ENCODE measurements at regions not wholly inside any gene's neighbourhood (a gene's known extent, or its start where the extent isn't known, plus 50 kb on each side); places are given as distances from the start of the nearest gene placed in this dataset.

DNA sequence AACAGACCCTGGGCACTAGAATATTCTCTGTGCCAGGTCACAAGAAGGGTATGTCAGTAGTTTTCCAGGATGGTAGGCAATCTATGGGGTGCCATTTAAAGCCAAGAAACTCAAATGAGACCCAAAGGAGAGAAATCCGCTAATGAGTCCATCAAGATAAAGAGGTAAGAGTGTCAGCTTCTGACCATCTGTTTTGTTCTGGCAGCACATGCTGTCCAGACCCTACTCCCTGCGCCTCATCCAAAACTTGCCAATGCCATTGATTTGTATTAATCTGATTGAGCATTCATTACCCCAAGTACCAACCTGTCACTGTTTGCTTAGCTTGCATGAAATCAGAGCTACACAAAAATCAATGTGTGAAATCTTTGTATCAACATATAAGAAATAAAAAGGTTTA is 229.0 kb downstream of the BLID start:
- Histone ChIP-seq H3K4me3 (ENCODE audit: insufficient read depth, low read length, poor library complexity, severe bottlenecking) (no peak overlapping the region), H3K9me2 (replicated peaks; ENCODE audit: insufficient read depth, low read length) (no peaks in the 10 kb centered on the region), H3K79me2 (ENCODE audit: insufficient read depth, low read length) (no peaks in the 10 kb centered on the region), H3K27me3 (ENCODE audit: low read length) (no peaks in the 10 kb centered on the region), H3K9ac (ENCODE audit: low read length) (no peak overlapping the region), H3K9me3 (ENCODE audit: insufficient read depth, low read length) (no peaks in the 10 kb centered on the region), H2AFZ (ENCODE audit: low read depth, low read length, severe bottlenecking) (no peak overlapping the region), H3K36me3 (ENCODE audit: low read length) (no peaks in the 10 kb centered on the region), H3K27ac (ENCODE audit: low read depth, low read length) (no peak overlapping the region), H4K20me1 (ENCODE audit: low read depth, low read length) (no peaks in the 10 kb centered on the region), H3F3A (ENCODE audit: insufficient read depth) (no peaks in the 10 kb centered on the region), H3K4me2 (ENCODE audit: low read depth, low read length, poor library complexity, severe bottlenecking) (no peak overlapping the region)
- TF ChIP-seq CTCF (IDR thresholded peaks at IDR 0.05; ENCODE audit: insufficient read depth, low read length, poor library complexity, severe bottlenecking) (no peak), EZH2phosphoT487 (conservative IDR thresholded peaks at IDR 0.05; ENCODE audit: low read length) (no peak)

DNA sequence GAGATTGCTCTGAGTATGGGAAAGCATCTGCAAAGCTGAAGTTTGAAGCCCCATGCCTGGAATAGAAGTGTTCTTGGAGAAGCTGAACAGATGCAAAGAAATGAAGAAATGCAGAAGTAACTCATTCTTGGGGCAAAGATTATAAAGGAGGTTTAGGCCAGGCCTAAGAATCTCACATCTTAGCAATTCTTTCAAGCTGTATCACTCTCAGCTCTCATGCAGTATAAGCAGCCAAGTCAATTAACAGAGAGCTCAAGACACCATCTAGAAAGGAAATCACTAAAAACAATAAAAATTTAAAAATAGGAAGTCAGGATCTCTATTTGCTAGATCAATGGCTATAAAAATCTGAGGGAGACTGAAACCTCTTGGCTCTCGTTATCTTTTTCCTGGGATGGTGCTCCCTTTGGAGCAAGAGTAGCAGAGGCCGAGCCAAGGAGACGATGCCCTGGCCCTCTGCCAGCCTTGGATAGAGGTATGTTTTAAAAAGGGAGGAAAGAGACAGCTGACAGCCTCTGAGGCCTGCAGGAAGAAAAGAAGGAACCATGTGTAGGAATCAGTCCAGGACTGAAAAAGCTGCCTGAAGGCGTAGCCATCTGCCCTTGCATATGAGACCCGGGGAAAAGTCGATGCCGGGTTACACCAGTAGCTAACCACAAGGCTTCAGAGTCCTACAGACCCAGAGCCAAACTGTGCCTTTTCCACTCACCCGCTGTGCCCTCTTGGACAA is 229.8 kb downstream of the BLID start:
- no peaks in the 10 kb centered on the region for H3K9me3 ChIP-seq (ENCODE audit: insufficient read depth, low read length)
- no peaks in the 10 kb centered on the region for H3K9me2 ChIP-seq (replicated peaks; ENCODE audit: insufficient read depth, low read length)
- no peaks in the 10 kb centered on the region for H3F3A ChIP-seq (ENCODE audit: insufficient read depth)
- no peak overlapping the region for H3K4me2 ChIP-seq (ENCODE audit: low read depth, low read length, poor library complexity, severe bottlenecking)
- TF ChIP-seq CTCF (IDR thresholded peaks at IDR 0.05; ENCODE audit: insufficient read depth, low read length, poor library complexity, severe bottlenecking) (no peak), EZH2phosphoT487 (conservative IDR thresholded peaks at IDR 0.05; ENCODE audit: low read length) (no peak)
- no peaks in the 10 kb centered on the region for H3K27me3 ChIP-seq (ENCODE audit: low read length)
- no peaks in the 10 kb centered on the region for H4K20me1 ChIP-seq (ENCODE audit: low read depth, low read length)
- no peak overlapping the region for H3K27ac ChIP-seq (ENCODE audit: low read depth, low read length)
- no peaks in the 10 kb centered on the region for H3K79me2 ChIP-seq (ENCODE audit: insufficient read depth, low read length)
- no peak overlapping the region for H3K9ac ChIP-seq (ENCODE audit: low read length)
- no peak overlapping the region for H3K4me3 ChIP-seq (ENCODE audit: insufficient read depth, low read length, poor library complexity, severe bottlenecking)
- H3K36me3 ChIP-seq (ENCODE audit: low read length), result no peaks in the 10 kb centered on the region
- H2AFZ ChIP-seq (ENCODE audit: low read depth, low read length, severe bottlenecking), result no peak overlapping the region

DNA sequence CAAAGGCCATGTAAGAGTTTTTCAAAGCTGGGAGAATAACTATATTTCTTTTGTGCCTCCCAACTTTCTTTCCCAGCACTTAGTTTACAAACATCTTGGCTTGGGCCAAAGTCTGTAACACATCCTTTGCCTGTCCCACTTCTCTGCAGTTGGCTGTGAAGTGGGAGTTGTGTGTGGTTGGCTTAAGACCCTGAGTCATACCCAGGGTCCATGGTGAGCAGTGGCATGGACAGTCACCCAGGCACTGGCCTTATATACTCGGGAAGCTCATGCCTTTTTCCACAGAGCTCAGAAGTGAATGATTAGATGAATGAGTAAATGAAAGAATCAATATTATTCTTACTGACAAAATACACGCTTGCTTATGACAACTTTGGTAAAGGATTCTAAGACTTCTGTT is 231.4 kb downstream of the BLID start:
- H3K9ac ChIP-seq (ENCODE audit: low read length), result no peak overlapping the region
- no peak overlapping the region for H3K27ac ChIP-seq (ENCODE audit: low read depth, low read length)
- H3K4me3 ChIP-seq (ENCODE audit: insufficient read depth, low read length, poor library complexity, severe bottlenecking), result no peak overlapping the region
- H2AFZ ChIP-seq (ENCODE audit: low read depth, low read length, severe bottlenecking), result no peak overlapping the region
- H3F3A ChIP-seq (ENCODE audit: insufficient read depth), result no peaks in the 10 kb centered on the region
- no peaks in the 10 kb centered on the region for H3K27me3 ChIP-seq (ENCODE audit: low read length)
- no peak for TF ChIP-seq EZH2phosphoT487 (conservative IDR thresholded peaks at IDR 0.05; ENCODE audit: low read length)
- TF ChIP-seq CTCF (IDR thresholded peaks at IDR 0.05; ENCODE audit: insufficient read depth, low read length, poor library complexity, severe bottlenecking), result no peak
- no peaks in the 10 kb centered on the region for H4K20me1 ChIP-seq (ENCODE audit: low read depth, low read length)
- H3K9me2 ChIP-seq (replicated peaks; ENCODE audit: insufficient read depth, low read length), result no peaks in the 10 kb centered on the region
- H3K79me2 ChIP-seq (ENCODE audit: insufficient read depth, low read length), result no peaks in the 10 kb centered on the region
- no peaks in the 10 kb centered on the region for H3K36me3 ChIP-seq (ENCODE audit: low read length)
- no peaks in the 10 kb centered on the region for H3K9me3 ChIP-seq (ENCODE audit: insufficient read depth, low read length)
- H3K4me2 ChIP-seq (ENCODE audit: low read depth, low read length, poor library complexity, severe bottlenecking), result no peak overlapping the region

Data from SU-DHL-6 (cell line).